NCI-H1048 (cell line): ENCODE measurements at regions not wholly inside any gene's neighbourhood (a gene's known extent, or its start where the extent isn't known, plus 50 kb on each side); places are given as distances from the start of the nearest gene placed in this dataset.
"Not testable (repeated sequence)": the region's sequence is repeated elsewhere in the genome, so short reads cannot be mapped to it uniquely, and the experiment has no call there.

Source experiments
- DNase-seq: peaks from one replicate; lab custom pipeline; 2025; lab: John Stamatoyannopoulos, UW

- DNase-seq = no peak
Observed at GRCh38 chr19:28595722-28596480, 617.0 kb downstream of the UQCRFS1 start.

DNA sequence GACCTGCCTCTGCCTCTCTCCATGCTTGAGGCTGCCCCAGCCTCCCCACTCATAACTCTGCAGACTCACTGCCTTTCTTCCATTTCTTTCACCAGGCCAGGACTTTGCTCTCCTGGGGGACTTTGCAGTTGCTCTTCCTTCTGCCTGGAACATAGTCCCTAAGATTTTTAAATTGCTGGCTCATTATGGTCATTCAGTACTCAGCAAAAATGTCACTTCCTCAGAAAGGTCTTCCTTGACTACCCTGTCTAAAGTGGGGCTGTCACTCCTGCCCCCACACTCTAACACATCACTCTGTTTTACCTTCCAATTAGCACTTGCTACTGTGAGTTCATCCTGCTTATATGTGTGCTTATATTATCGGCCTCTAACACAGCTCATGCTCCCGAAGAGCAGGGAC lies 618.2 kb downstream of the UQCRFS1 start:
- DNase-seq = no peak

GRCh38 chr19:28589991-28590411 lies 623.0 kb downstream of the UQCRFS1 start:
- DNase-seq = not testable (repeated sequence)

DNA sequence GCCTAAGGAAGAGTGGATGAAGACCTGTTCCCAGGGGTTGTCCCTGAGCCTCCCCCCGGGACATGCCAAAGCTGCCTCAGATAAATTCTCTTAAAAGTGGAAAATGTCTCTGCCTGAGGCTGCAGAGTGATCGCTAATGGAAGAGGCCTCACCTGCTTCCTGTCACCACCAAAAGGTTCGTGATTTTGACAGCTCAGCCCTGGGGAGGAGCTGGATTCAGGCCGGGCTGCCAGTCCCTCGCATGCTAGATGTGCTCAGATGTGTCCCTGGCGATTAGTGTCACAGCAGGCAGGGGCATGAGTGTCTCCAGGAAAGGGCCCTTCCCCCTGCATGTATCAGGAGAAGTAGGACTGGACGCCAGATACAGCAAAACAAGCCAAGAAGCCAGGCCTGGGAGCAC lies 626.5 kb downstream of the UQCRFS1 start:
- no peak for DNase-seq

DNA sequence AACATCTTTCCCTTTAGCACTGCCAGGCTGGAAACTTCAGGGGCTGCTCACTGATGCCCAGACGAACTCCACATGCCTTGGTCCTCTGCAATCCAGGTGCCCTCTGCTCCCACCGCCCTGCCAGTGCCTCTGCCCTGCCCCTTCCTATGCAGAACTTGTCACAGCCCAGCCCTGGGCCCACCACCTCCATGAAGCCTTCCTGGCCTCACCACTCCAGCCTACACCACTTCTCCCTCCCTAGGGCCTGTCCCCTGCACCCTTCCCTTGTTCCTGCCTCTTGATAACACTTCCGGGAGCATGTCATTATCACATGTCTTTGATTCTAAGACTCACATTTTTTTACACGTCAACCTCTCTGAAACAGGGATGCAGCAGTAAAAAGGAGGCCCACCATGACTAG lies 627.2 kb downstream of the UQCRFS1 start:
- no peak for DNase-seq

DNA sequence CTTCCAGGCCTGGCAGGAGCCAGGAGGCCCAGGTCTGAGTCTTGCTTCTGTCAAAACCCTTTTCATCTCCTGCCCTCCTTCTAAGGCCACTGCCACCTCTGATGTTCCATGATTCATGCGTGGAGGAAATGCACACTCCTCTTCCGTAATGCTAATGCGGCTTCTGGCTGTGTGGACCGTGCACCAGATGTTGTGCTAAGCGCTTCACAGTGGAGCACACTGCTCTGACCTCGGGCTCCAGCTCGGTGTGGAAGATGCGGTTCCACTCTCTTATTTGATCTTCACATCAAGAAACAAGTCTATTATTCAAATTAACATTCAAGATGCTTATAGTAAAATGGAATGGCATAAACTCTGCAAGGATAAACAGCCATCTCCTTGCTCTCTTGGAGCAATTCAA lies 629.2 kb downstream of the UQCRFS1 start:
- DNase-seq = no peak

- no peak for DNase-seq
Observed at GRCh38 chr19:28583242-28583641, 629.7 kb downstream of the UQCRFS1 start.

- DNase-seq = no peak
Observed at GRCh38 chr19:28582796-28583195, 630.2 kb downstream of the UQCRFS1 start.

- DNase-seq = no peak
Observed at GRCh38 chr19:28582344-28582743, 630.6 kb downstream of the UQCRFS1 start.

DNA sequence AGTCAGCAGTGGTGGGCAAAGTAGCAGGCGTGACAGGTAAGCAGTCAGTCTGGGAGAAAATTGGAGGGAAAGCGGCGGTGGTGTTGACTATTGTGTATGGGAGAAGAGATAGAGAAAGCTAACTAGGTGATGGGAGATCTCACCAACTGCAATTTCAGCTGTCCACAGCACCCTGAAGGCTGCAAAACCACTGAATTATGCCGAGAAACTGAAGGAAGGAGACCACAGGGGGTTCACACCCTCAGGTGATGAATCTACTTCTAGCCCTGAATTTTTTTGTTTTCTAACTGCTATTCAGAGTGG lies 631.5 kb downstream of the UQCRFS1 start:
- DNase-seq = no peak

DNA sequence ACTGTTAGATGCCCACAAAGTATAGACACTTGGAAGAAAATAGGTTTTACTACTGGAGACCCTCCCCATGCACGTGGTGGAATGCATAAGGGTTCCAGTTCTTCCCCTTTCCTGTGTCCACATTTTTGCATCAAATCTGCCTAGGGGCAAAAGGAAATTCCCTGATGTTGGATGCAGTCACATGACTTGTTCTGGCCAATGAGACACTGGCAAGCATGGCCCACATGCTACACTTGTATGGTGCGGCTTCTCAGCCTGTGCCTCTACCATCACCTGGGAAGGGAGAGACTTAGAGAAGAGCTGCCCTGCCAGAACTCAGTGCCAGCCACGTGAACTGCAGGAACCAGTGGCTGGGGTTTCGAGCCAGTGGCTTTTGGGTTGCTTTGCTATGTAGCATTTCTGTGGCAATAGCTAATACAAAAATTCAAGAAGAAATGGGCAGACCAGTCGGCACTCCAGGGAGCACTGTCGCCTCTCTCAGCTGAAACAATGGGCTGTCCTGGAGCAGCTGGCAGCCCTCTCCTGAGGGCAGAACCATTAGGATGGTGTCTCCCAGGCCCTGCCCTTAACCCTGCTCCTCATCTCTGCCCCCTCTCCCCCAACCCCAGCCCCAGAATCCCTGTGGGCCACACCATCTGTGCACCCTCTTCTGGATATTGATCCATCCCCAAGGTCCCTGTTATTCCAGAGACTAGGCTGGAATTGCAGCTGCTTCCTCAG lies 634.0 kb downstream of the UQCRFS1 start:
- DNase-seq = no peak

- no peak for DNase-seq
Observed at GRCh38 chr19:28578208-28578607, 634.7 kb downstream of the UQCRFS1 start.

GRCh38 chr19:28577666-28578065 lies 635.3 kb downstream of the UQCRFS1 start:
- DNase-seq = no peak

DNA sequence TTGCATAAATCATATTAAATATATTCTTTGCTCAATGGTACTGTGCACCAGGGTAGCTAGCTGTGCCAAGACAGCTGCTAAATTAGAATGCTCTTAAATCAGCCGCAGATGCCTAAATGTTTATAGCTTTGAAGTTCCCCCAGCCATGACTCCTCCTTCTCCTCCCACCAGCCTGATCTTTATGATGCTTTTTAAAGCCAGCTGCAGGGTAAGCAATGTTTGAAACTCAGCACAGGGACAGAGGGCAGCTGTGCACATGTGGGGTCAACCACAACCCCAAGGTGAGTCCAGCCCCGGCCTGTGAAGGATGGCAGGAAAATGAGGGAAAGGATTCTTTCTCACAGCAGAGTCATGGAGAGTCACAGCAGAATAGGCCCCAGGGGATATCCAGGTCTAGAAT lies 635.7 kb downstream of the UQCRFS1 start:
- DNase-seq = no peak

- no peak for DNase-seq
Observed at GRCh38 chr19:28575816-28576215, 637.1 kb downstream of the UQCRFS1 start.

DNA sequence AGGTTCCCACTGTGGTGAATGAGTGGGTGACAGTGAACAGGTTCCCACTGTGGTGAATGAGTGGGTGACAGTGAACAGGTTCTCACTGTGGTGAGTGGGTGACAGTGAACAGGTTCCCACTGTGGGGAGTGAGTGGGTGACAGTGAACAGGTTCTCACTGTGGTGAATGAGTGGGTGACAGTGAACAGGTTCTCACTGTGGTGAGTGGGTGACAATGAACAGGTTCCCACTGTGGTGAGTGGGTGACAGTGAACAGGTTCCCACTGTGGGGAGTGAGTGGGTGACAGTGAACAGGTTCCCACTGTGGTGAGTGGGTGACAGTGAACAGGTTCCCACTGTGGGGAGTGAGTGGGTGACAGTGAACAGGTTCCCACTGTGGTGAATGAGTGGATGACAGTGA lies 637.6 kb downstream of the UQCRFS1 start:
- DNase-seq = not testable (repeated sequence)

- DNase-seq = no peak
Observed at GRCh38 chr19:28574212-28574611, 638.7 kb downstream of the UQCRFS1 start.

GRCh38 chr19:28569132-28570131 lies 643.5 kb downstream of the UQCRFS1 start:
- DNase-seq = no peak

- no peak for DNase-seq
Observed at GRCh38 chr19:28567834-28568233, 645.1 kb downstream of the UQCRFS1 start.

DNA sequence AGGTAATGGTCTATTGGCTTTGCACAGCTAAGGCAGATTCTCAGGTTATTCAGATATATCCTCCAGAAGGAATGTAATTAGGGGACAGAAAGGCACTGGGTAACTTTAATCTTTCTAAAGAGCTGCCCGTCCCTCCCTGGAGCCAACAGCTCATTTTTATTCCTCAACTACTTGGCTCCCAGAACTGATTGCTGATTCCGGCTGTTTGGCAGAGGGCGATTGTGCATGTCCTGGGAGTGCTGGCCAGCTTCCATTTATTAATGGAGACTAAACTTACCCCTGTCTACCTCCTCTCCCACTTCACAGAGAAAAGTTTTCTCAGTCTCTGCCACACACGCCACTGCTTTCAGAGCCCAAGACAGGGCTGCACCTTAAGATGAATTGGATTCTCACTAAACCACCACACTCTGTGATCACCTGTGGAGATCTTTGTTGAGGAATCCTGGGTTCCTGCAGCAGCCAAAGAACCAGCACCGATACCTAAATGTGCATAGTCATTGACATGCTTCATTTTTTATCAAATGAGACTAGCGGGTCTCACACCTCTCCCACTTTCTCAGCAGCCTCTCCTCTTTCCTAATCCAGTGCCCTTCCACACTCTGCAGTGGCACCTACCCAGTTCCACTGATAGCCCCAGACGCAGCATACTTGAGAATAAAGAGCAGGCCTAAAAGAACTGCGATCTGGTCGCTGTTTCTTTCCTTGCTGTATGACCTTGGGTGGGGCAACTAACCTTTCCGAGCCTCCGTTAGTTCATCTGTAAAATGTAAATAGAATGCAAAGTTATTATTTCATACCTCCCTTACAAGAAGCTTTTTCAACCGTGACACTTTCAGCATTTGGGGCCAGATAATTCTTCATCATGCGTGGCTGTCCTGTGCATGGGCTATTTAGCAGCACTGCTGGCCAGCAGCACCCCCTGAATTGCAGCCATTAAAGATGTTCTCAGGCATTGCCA lies 648.7 kb downstream of the UQCRFS1 start:
- DNase-seq = no peak

GRCh38 chr19:28560786-28561185 lies 652.2 kb downstream of the UQCRFS1 start:
- DNase-seq = no peak
